AG04449 (cell line): ENCODE measurements at regions not wholly inside any gene's neighbourhood (a gene's known extent, or its start where the extent isn't known, plus 50 kb on each side); places are given as distances from the start of the nearest gene placed in this dataset.

Experiments
- CTCF ChIA-PET: fragments of 350-600 bp; formaldehyde crosslinking; extraction: SDS; loops from one replicate; lab custom pipeline; 2021; ENCODE audit warnings: antibody characterized with exemption; lab: Yijun Ruan, JAX
- POLR2A ChIA-PET: fragments of 400-600, 350-600 bp; formaldehyde crosslinking; extraction: SDS; loops from one replicate; lab custom pipeline; 2020; ENCODE audit warnings: antibody characterized with exemption, inconsistent platforms; lab: Yijun Ruan, JAX
- DNase-seq: peaks from one replicate; pipeline ENCODE4 v3.0.0-alpha.2; 2010; ENCODE audit warnings: low read depth, low spot score
- H3K4me3 ChIP-seq: 2 replicates; pipeline ENCODE4 v1.5.1; 2011; ENCODE audit warnings: low read depth, mild to moderate bottlenecking, control low read depth, low read length
- TF ChIP-seq, protein P1 (sequence below): IDR thresholded peaks from one replicate; pipeline ENCODE4 v1.5.1; 2011; ENCODE audit warnings: mild to moderate bottlenecking, moderate library complexity, low read length, control low read depth, inconsistent platforms; ENCODE audit not compliant: insufficient read depth; ENCODE audit errors: missing control alignments

DNA sequence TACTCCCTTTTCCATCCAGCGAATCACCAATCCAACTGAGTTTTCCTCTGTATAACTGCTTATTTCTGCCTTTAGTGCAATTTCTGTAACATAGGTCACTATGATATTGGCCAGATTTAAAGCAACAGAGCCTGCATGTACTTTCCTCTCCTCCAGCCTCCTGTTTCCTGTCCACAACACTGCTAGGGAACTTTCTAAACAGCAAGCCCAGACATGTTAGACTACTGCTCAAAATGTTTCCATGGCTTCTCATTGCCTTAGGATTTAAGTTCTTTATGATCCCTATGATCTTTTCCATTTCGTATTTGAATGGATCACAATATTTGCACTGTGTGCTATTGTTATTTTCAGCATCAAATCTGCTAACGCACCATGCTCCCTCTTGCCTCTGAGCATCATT, 481.7 kb upstream of the SLC10A2 start:
- CTCF ChIA-PET = no interaction called here
- POLR2A ChIA-PET = no interaction called here
- DNase-seq = no peak
- H3K4me3 ChIP-seq = no peak overlapping the region
- TF ChIP-seq, protein P1, sequence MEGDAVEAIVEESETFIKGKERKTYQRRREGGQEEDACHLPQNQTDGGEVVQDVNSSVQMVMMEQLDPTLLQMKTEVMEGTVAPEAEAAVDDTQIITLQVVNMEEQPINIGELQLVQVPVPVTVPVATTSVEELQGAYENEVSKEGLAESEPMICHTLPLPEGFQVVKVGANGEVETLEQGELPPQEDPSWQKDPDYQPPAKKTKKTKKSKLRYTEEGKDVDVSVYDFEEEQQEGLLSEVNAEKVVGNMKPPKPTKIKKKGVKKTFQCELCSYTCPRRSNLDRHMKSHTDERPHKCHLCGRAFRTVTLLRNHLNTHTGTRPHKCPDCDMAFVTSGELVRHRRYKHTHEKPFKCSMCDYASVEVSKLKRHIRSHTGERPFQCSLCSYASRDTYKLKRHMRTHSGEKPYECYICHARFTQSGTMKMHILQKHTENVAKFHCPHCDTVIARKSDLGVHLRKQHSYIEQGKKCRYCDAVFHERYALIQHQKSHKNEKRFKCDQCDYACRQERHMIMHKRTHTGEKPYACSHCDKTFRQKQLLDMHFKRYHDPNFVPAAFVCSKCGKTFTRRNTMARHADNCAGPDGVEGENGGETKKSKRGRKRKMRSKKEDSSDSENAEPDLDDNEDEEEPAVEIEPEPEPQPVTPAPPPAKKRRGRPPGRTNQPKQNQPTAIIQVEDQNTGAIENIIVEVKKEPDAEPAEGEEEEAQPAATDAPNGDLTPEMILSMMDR = no peak

GRCh38 chr13:103546271-103546670, 480.1 kb upstream of the SLC10A2 start:
- CTCF ChIA-PET = no interaction called here
- no peak overlapping the region for H3K4me3 ChIP-seq
- TF ChIP-seq, protein P1 = no peak
- DNase-seq = no peak
- POLR2A ChIA-PET = no interaction called here

- ChIA-PET POLR2A (no interaction called here), CTCF (no interaction called here)
- no peak overlapping the region for H3K4me3 ChIP-seq
- DNase-seq = no peak
- TF ChIP-seq, protein P1 = no peak
Observed at GRCh38 chr13:103542648-103543047, 476.4 kb upstream of the SLC10A2 start.

DNA sequence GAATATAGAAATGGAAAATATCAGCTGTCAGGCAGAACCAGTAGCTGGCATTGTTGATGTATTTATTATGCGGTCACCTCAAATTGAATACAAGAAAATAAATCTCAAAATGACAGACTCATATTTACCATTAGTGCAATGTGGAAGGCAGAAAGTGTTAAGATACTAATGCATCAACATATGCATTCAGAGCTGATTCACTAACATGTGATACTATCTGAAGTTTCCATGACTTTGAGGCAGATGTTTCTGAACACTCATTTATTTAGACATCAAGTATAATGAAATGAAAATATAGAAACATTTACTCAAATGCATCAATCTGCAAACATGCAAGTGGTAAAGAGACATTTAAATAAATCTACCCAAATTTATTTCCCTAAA, 474.2 kb upstream of the SLC10A2 start:
- H3K4me3 ChIP-seq = no peak overlapping the region
- no peak for DNase-seq
- ChIA-PET CTCF (no interaction called here), POLR2A (no interaction called here)
- TF ChIP-seq, protein P1 = no peak

DNA sequence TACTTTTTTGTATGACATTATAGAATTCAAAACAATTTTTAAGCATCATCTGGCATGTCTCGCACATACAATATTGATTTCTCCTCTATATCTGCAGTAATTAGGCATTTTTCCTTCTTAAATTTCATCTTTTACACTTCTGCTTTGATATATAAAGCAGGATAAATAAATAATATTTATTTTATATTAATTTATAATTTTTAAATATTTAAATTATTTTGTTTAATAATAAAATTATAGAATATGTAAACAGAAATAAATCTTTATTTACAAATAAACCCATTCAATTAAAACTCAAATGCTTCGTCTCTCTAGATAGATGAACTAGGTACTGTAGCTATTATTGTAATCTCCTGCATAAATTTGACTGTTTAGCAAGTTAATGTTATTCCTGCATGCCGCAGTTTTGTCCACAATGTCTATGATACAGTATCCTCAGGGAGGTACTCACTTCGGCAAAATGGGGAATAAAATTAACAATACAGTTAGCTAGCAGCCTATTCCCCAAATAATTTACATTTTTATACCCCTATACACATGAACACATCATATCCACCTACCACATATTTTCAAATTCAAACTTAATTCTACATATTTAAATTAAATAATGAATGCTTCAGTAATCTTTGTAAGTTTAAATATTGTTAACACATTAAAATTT, 473.6 kb upstream of the SLC10A2 start:
- no peak for DNase-seq
- CTCF ChIA-PET = no interaction called here
- POLR2A ChIA-PET = no interaction called here
- TF ChIP-seq, protein P1 = no peak
- no peak overlapping the region for H3K4me3 ChIP-seq

DNA sequence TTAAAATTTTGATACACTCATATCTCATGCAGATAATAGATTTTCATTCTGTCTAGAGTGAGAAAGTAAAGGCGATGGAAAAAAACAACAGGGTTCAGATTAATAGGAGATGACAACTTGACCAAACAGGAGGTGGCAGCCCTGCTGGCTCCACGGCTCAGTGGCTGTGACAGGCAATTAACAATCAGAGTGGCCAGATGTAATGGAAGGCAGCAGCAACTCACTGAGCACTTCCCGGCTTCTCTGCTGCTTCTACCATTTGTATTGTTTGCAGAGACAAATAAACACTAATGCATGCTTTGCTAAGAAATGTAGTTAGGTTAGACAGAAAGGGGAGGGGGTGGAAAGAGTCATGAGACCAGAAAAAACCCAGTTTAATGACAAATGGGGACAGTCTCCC, 473.0 kb upstream of the SLC10A2 start:
- ChIA-PET POLR2A (no interaction called here), CTCF (no interaction called here)
- DNase-seq = no peak

More for the DNA sequence above, 473.0 kb upstream of the SLC10A2 start:
- H3K4me3 ChIP-seq = no peak overlapping the region
- TF ChIP-seq, protein P1 = no peak
